ENCODE measurements at regions not wholly inside any gene's neighbourhood (a gene's known extent, or its start where the extent isn't known, plus 50 kb on each side); places are given as distances from the start of the nearest gene placed in this dataset.
"Not testable (repeated sequence)": the region's sequence is repeated elsewhere in the genome, so short reads cannot be mapped to it uniquely, and the experiment has no call there.

GRCh38 chr21:8998946-8999681, 1522.3 kb upstream of the TPTE start:
- Mint-ChIP-seq H3K9me3 (peaks cover 8 to 51% (median 43%) of the 10 kb centered on the region in 7 donors), H3K4me1 (no peaks in the 10 kb centered on the region), H3K27ac (no peak overlapping the region), H3K4me3 (no peak overlapping the region), H3K36me3 (no peaks in the 10 kb centered on the region), H3K27me3 (ENCODE audit: low read depth in 3 of 3) (peaks cover 0 to 2% (median 0%) of the 10 kb centered on the region in 3 donors)
- 36% methylated on average over 1 of the region's 4 CpGs for WGBS (ENCODE audit: insufficient coverage)
- Histone ChIP-seq H3K9ac (ENCODE audit: insufficient read depth, low read length, poor library complexity, severe bottlenecking) (no peak overlapping the region), H3K4me2 (replicated peaks; ENCODE audit: extremely low read depth, low read length, poor library complexity, severe bottlenecking) (no peak overlapping the region), H3K79me2 (ENCODE audit: insufficient read depth, low read length) (no peaks in the 10 kb centered on the region), H3K36me3 (replicated peaks in 1 of 2; ENCODE audit: control insufficient read depth in 1 of 2, insufficient read depth in 2 of 2, low read length in 2 of 2) (no peaks in the 10 kb centered on the region), H3K27me3 (ENCODE audit: control insufficient read depth in 2 of 2, insufficient read depth in 2 of 2, low read length in 2 of 2) (no peaks in the 10 kb centered on the region), H3K27ac (ENCODE audit: low read depth in 1 of 2, low read length in 2 of 2) (no peak overlapping the region), H3K4me1 (ENCODE audit: control insufficient read depth in 1 of 2, insufficient read depth in 2 of 2, low read length in 2 of 2) (no peaks in the 10 kb centered on the region), H2AFZ (ENCODE audit: insufficient read depth, low read depth, low read length, poor library complexity, severe bottlenecking) (no peak overlapping the region), H3K4me3 (replicated peaks in 1 of 3; ENCODE audit: low read depth in 2 of 3, low read length in 3 of 3) (no peak overlapping the region), H3K9me3 (replicated peaks in 1 of 2; ENCODE audit: control insufficient read depth in 1 of 2, insufficient read depth in 1 of 2, low read length in 2 of 2) (peaks cover 8 to 58% of the 10 kb centered on the region in 2 donors), H4K20me1 (ENCODE audit: insufficient read depth, low read length) (no peaks in the 10 kb centered on the region)
- DNase-seq: no peak
- TF ChIP-seq, protein P1, sequence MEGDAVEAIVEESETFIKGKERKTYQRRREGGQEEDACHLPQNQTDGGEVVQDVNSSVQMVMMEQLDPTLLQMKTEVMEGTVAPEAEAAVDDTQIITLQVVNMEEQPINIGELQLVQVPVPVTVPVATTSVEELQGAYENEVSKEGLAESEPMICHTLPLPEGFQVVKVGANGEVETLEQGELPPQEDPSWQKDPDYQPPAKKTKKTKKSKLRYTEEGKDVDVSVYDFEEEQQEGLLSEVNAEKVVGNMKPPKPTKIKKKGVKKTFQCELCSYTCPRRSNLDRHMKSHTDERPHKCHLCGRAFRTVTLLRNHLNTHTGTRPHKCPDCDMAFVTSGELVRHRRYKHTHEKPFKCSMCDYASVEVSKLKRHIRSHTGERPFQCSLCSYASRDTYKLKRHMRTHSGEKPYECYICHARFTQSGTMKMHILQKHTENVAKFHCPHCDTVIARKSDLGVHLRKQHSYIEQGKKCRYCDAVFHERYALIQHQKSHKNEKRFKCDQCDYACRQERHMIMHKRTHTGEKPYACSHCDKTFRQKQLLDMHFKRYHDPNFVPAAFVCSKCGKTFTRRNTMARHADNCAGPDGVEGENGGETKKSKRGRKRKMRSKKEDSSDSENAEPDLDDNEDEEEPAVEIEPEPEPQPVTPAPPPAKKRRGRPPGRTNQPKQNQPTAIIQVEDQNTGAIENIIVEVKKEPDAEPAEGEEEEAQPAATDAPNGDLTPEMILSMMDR (IDR thresholded peaks at IDR 0.05): no peak
- intact Hi-C loops (cut with micrococcal nuclease): no loop called here

DNA sequence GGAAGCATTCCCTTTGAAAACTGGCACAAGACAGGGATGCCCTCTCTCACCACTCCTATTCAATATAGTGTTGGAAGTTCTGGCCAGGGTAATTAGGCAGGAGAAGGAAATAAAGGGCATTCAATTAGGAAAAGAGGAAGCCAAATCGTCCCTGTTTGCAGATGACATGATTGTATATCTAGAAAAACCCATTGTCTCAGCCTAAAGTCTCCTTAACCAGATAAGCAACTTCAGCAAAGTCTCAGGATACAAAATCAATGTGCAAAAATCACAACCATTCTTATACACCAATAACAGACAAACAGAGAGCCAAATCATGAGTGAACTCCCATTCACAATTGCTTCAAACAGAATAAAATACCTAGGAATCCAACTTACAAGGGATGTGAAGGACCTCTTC, 1521.3 kb upstream of the TPTE start:
- H3K4me3 Mint-ChIP-seq; intact Hi-C loops (cut with micrococcal nuclease); H3K4me1 Mint-ChIP-seq; H3K27me3 ChIP-seq (ENCODE audit: control insufficient read depth in 2 of 2, insufficient read depth in 2 of 2, low read length in 2 of 2); H3K79me2 ChIP-seq (ENCODE audit: insufficient read depth, low read length); H3K4me3 ChIP-seq (replicated peaks in 1 of 3; ENCODE audit: low read depth in 2 of 3, low read length in 3 of 3); H3K27ac Mint-ChIP-seq; H3K4me1 ChIP-seq (ENCODE audit: control insufficient read depth in 1 of 2, insufficient read depth in 2 of 2, low read length in 2 of 2); H2AFZ ChIP-seq (ENCODE audit: insufficient read depth, low read depth, low read length, poor library complexity, severe bottlenecking); H3K36me3 Mint-ChIP-seq; DNase-seq; H3K36me3 ChIP-seq (replicated peaks in 1 of 2; ENCODE audit: control insufficient read depth in 1 of 2, insufficient read depth in 2 of 2, low read length in 2 of 2); H3K4me2 ChIP-seq (replicated peaks; ENCODE audit: extremely low read depth, low read length, poor library complexity, severe bottlenecking); H3K27me3 Mint-ChIP-seq (ENCODE audit: low read depth in 3 of 3); H3K27ac ChIP-seq (ENCODE audit: low read depth in 1 of 2, low read length in 2 of 2); H4K20me1 ChIP-seq (ENCODE audit: insufficient read depth, low read length); H3K9ac ChIP-seq (ENCODE audit: insufficient read depth, low read length, poor library complexity, severe bottlenecking): not testable (repeated sequence)
- H3K9me3 Mint-ChIP-seq: peaks cover 7 to 49% (median 39%) of the 10 kb centered on the region in 7 donors
- peaks cover 10 to 56% of the 10 kb centered on the region in 2 donors for H3K9me3 ChIP-seq (replicated peaks in 1 of 2; ENCODE audit: control insufficient read depth in 1 of 2, insufficient read depth in 1 of 2, low read length in 2 of 2)
- WGBS (ENCODE audit: insufficient coverage): no CpG with 5 or more reads among the region's 1 CpG

GRCh38 chr21:9000671-9001070, 1520.7 kb upstream of the TPTE start:
- H3K4me1 ChIP-seq (ENCODE audit: control insufficient read depth in 1 of 2, insufficient read depth in 2 of 2, low read length in 2 of 2); H3K4me1 Mint-ChIP-seq; H3K27ac ChIP-seq (ENCODE audit: low read depth in 1 of 2, low read length in 2 of 2); H3K36me3 ChIP-seq (replicated peaks in 1 of 2; ENCODE audit: control insufficient read depth in 1 of 2, insufficient read depth in 2 of 2, low read length in 2 of 2); H2AFZ ChIP-seq (ENCODE audit: insufficient read depth, low read depth, low read length, poor library complexity, severe bottlenecking); H3K9ac ChIP-seq (ENCODE audit: insufficient read depth, low read length, poor library complexity, severe bottlenecking); H3K27me3 ChIP-seq (ENCODE audit: control insufficient read depth in 2 of 2, insufficient read depth in 2 of 2, low read length in 2 of 2); H4K20me1 ChIP-seq (ENCODE audit: insufficient read depth, low read length); H3K36me3 Mint-ChIP-seq; H3K4me3 ChIP-seq (replicated peaks in 1 of 3; ENCODE audit: low read depth in 2 of 3, low read length in 3 of 3); H3K4me3 Mint-ChIP-seq; H3K4me2 ChIP-seq (replicated peaks; ENCODE audit: extremely low read depth, low read length, poor library complexity, severe bottlenecking); H3K79me2 ChIP-seq (ENCODE audit: insufficient read depth, low read length); intact Hi-C loops (cut with micrococcal nuclease); H3K27me3 Mint-ChIP-seq (ENCODE audit: low read depth in 3 of 3); H3K27ac Mint-ChIP-seq; DNase-seq: not testable (repeated sequence)
- H3K9me3 ChIP-seq (replicated peaks in 1 of 2; ENCODE audit: control insufficient read depth in 1 of 2, insufficient read depth in 1 of 2, low read length in 2 of 2): peaks cover 13 to 57% of the 10 kb centered on the region in 2 donors
- 83% methylated on average over 2 of the region's 2 CpGs for WGBS (ENCODE audit: insufficient coverage)
- peaks cover 7 to 50% (median 41%) of the 10 kb centered on the region in 7 donors for H3K9me3 Mint-ChIP-seq

Measured in CD14-positive monocyte (primary cell).